Peyer's patch (tissue), 4 donors: ENCODE measurements at regions not wholly inside any gene's neighbourhood (a gene's known extent, or its start where the extent isn't known, plus 50 kb on each side); places are given as distances from the start of the nearest gene placed in this dataset.

Source experiments
- DNase-seq, 3 donors: peaks; one replicate each; pipeline ENCODE4 v3.0.0-alpha.2; 2017 to 2019
- H3K27ac ChIP-seq, 4 donors: fragments of 200-600 bp; sonication (generic); one replicate each; pipeline ENCODE4 v1.5.1; 2016 to 2019
- H3K27me3 ChIP-seq, 2 donors: fragments of 200-600 bp; sonication (generic); one replicate each; pipeline ENCODE4 v1.5.1; 2019
- H3K36me3 ChIP-seq, 3 donors: fragments of 200-600 bp; sonication (generic); one replicate each; pipeline ENCODE4 v1.5.1; 2016 to 2019
- H3K4me1 ChIP-seq, 4 donors: fragments of 200-600 bp; sonication (generic); one replicate each; pipeline ENCODE4 v1.5.1; 2016 to 2019
- H3K4me3 ChIP-seq, 4 donors: fragments of 200-600 bp; sonication (generic); 1 replicate in 3 of 4; 2 replicates in 1 of 4; pipeline ENCODE4 v1.5.1; 2016 to 2019; ENCODE audit warnings: mild to moderate bottlenecking in 1 of 4
- H3K9me3 ChIP-seq, 4 donors: fragments of 200-600 bp; sonication (generic); one replicate each; pipeline ENCODE4 v1.5.1; 2016 to 2019; ENCODE audit warnings: mild to moderate bottlenecking in 1 of 4
- POLR2A ChIP-seq, 2 donors: fragments of 450-650 bp; IDR thresholded peaks; one replicate each; pipeline ENCODE4 v1.5.1; 2017; ENCODE audit warnings: antibody characterized with exemption in 2 of 2, mild to moderate bottlenecking in 2 of 2, moderate library complexity in 2 of 2
- TF ChIP-seq, protein P1 (sequence below), 6 experiments: fragments of 450-650 bp in 4 of 6; fragments of 200-600 bp in 2 of 6; sonication (generic) in 1 of 6; IDR thresholded peaks; one replicate each; pipeline ENCODE4 v1.5.1; 2017 to 2019; ENCODE audit warnings: antibody characterized with exemption in 6 of 6, mild to moderate bottlenecking in 3 of 6, moderate library complexity in 1 of 6

DNA sequence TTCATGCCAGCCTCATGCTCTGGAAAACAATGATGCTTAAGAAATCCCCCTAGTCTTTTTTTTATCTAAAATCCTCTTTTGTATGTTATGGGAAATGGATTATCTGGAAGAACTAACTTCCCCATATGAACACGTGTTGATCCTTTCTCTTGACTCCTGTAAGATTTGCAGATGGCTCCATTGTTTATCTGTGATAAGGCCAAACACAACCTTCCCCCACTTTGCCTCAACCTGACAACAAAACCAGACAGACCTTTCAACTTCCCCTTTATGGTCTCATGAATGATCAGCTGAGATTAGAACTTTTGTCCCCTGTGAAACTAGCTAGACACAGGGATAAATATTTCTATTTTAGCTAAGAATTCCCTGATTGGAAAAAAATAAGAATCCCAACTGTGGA is 828.0 kb upstream of the CDH2 start:
- H3K36me3 ChIP-seq: no peaks in the 10 kb centered on the region
- H3K27me3 ChIP-seq: no peaks in the 10 kb centered on the region
- TF ChIP-seq, protein P1, sequence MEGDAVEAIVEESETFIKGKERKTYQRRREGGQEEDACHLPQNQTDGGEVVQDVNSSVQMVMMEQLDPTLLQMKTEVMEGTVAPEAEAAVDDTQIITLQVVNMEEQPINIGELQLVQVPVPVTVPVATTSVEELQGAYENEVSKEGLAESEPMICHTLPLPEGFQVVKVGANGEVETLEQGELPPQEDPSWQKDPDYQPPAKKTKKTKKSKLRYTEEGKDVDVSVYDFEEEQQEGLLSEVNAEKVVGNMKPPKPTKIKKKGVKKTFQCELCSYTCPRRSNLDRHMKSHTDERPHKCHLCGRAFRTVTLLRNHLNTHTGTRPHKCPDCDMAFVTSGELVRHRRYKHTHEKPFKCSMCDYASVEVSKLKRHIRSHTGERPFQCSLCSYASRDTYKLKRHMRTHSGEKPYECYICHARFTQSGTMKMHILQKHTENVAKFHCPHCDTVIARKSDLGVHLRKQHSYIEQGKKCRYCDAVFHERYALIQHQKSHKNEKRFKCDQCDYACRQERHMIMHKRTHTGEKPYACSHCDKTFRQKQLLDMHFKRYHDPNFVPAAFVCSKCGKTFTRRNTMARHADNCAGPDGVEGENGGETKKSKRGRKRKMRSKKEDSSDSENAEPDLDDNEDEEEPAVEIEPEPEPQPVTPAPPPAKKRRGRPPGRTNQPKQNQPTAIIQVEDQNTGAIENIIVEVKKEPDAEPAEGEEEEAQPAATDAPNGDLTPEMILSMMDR (IDR thresholded peaks at IDR 0.05): no peak
- H3K9me3 ChIP-seq: no peaks in the 10 kb centered on the region
- H3K4me3 ChIP-seq: no peak overlapping the region
- no peak for DNase-seq
- no peaks in the 10 kb centered on the region for H3K4me1 ChIP-seq
- H3K27ac ChIP-seq: no peak overlapping the region

DNA sequence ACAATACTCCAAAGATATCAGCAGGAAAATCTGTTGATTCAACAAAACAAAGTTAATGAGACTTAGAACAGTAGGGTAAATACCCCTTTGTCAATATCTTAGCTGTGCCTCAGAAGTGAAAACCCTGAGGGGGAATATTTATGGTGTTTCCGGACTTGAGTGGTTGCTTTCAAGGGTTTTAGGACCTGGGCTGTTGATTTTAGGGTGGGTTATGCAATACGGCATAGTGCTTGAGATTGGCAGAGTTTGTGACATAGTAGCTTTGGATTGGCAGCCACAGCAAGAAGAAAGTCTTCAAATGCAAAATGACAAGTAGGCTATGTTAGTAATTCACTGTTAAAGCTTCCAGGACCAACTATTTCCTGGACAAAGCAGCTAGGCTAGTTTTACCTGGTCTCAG is 826.3 kb upstream of the CDH2 start:
- H3K36me3 ChIP-seq: no peaks in the 10 kb centered on the region
- H3K9me3 ChIP-seq: no peaks in the 10 kb centered on the region
- H3K4me3 ChIP-seq: no peak overlapping the region
- H3K27me3 ChIP-seq: no peaks in the 10 kb centered on the region
- H3K4me1 ChIP-seq: no peaks in the 10 kb centered on the region
- TF ChIP-seq, protein P1 (IDR thresholded peaks at IDR 0.05): no peak
- TF ChIP-seq POLR2A (IDR thresholded peaks at IDR 0.05): no peak
- DNase-seq: no peak
- no peak overlapping the region for H3K27ac ChIP-seq

DNA sequence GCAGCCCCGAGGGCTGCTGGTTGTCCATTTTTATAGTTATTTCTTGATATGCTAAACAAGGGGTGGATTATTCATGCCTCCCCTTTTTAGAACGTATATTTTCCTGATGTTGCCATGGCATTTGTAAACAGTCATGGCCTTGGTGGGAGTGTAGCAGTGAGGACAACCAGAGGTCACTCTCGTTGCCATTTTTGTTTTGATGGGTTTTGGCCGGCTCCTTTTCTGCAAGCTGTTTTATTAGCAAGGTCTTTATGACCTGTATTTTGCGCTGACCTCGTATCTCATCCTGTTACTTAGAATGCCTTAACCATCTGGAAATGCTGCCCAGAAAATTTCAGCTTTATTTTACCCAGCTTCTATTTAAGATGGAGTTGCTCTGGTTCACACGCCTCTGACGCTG is 825.8 kb upstream of the CDH2 start:
- Histone ChIP-seq H3K4me3 (no peak overlapping the region), H3K9me3 (no peaks in the 10 kb centered on the region), H3K36me3 (no peaks in the 10 kb centered on the region), H3K4me1 (no peaks in the 10 kb centered on the region), H3K27ac (no peak overlapping the region), H3K27me3 (no peaks in the 10 kb centered on the region)
- DNase-seq: no peak
- TF ChIP-seq, protein P1 (IDR thresholded peaks at IDR 0.05): no peak
- no peak for TF ChIP-seq POLR2A (IDR thresholded peaks at IDR 0.05)

DNA sequence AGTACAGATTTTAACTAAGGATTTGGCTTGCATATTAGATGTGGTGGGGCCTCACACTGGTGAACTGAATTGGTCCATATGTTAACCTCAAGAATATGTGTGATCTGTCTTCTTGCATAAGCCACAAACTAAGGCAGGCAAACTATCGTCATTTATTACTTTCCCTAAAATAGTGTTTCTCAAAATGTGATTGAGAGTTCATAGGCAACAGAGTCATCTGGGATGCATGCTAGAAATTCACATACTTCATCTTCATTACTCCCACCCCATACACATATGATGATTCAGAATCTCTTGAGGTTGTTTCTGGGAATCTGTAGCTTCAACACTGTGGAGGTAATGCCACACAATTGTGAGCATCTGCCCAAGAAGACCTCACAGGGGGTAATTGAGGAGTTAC is 822.8 kb upstream of the CDH2 start:
- no peaks in the 10 kb centered on the region for H3K4me1 ChIP-seq
- H3K9me3 ChIP-seq: no peaks in the 10 kb centered on the region
- no peak for DNase-seq
- H3K36me3 ChIP-seq: no peaks in the 10 kb centered on the region
- TF ChIP-seq, protein P1 (IDR thresholded peaks at IDR 0.05): no peak
- no peak for TF ChIP-seq POLR2A (IDR thresholded peaks at IDR 0.05)
- no peak overlapping the region for H3K4me3 ChIP-seq
- no peaks in the 10 kb centered on the region for H3K27me3 ChIP-seq
- no peak overlapping the region for H3K27ac ChIP-seq

DNA sequence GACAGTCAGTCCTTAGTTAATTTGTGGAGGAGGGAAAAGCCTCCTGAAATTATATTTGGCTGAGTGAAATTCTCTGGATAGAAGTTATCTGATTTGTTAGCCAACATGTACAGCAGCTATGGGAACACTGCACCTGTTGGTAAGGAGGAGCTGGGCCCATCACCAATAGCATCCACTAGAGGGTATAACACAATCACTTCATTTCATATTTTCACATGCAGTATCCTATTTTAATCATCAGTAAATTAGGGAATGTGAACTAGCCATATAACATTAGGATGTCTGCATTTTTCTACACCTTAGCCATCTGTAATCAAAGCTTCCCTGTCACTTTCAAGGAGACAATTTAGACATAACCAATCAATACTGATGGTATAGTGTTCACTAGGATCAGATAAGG is 818.4 kb upstream of the CDH2 start:
- H3K27ac ChIP-seq: no peak overlapping the region
- H3K4me3 ChIP-seq: no peak overlapping the region
- no peaks in the 10 kb centered on the region for H3K4me1 ChIP-seq
- TF ChIP-seq, protein P1 (IDR thresholded peaks at IDR 0.05): no peak
- no peak for TF ChIP-seq POLR2A (IDR thresholded peaks at IDR 0.05)
- no peak for DNase-seq
- no peaks in the 10 kb centered on the region for H3K9me3 ChIP-seq
- H3K27me3 ChIP-seq: no peaks in the 10 kb centered on the region
- H3K36me3 ChIP-seq: no peaks in the 10 kb centered on the region

DNA sequence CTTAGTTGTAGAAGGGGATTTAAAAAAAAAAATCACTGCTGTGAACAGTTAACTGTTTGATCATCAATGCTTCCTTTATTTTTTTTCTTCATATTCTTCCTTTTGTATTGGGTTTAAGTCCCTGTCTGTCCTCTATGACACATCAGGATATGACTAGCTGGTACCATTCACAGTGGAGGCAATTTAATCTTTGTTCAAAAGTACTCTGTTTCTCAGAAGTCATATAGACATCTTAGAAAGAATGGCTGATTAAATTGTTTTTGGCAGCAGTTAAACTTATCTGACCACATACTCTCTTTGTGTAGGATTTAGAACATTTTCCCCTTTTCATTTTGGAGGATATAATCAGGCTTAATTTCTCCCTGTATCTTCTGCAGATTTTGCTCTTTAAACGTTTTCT is 807.8 kb upstream of the CDH2 start:
- DNase-seq: no peak

More for the DNA sequence above, 807.8 kb upstream of the CDH2 start:
- H3K27ac ChIP-seq: no peak overlapping the region
- TF ChIP-seq POLR2A (IDR thresholded peaks at IDR 0.05): no peak
- no peaks in the 10 kb centered on the region for H3K9me3 ChIP-seq
- H3K36me3 ChIP-seq: no peaks in the 10 kb centered on the region
- H3K4me3 ChIP-seq: no peak overlapping the region
- no peaks in the 10 kb centered on the region for H3K4me1 ChIP-seq
- no peaks in the 10 kb centered on the region for H3K27me3 ChIP-seq
